Medulla oblongata (tissue), 1 donor: ENCODE measurements at regions not wholly inside any gene's neighbourhood (a gene's known extent, or its start where the extent isn't known, plus 50 kb on each side); places are given as distances from the start of the nearest gene placed in this dataset.

ENCODE experiments used
- DNase-seq: peaks from one replicate; pipeline ENCODE4 v3.0.0-alpha.2; 2015; ENCODE audit errors: extremely low spot score

GRCh38 chr2:200725596-200725995 is 86.1 kb upstream of the BZW1 start:
- DNase-seq: no peak

- no peak for DNase-seq
Measured at GRCh38 chr2:200728630-200729029, 83.1 kb upstream of the BZW1 start.

- no peak for DNase-seq
Measured at GRCh38 chr2:200730302-200730701, 81.4 kb upstream of the BZW1 start.

- DNase-seq: no peak
Measured at GRCh38 chr2:200730960-200731359, 80.8 kb upstream of the BZW1 start.

GRCh38 chr2:200732866-200733265 is 78.8 kb upstream of the BZW1 start:
- DNase-seq: no peak

- DNase-seq: no peak
Measured at GRCh38 chr2:200733713-200734198, 78.0 kb upstream of the BZW1 start.

GRCh38 chr2:200735061-200735460 is 76.6 kb upstream of the BZW1 start:
- peak; percentile 74 for DNase-seq

- no peak for DNase-seq
Measured at GRCh38 chr2:200736646-200737274, 75.0 kb upstream of the BZW1 start.

GRCh38 chr2:200737585-200737984 is 74.1 kb upstream of the BZW1 start:
- no peak for DNase-seq

- DNase-seq: peak; percentile 14
Measured at GRCh38 chr2:200738590-200738989, 73.1 kb upstream of the BZW1 start.

- DNase-seq: no peak
Measured at GRCh38 chr2:200740907-200741306, 70.8 kb upstream of the BZW1 start.

- DNase-seq: no peak
Measured at GRCh38 chr2:200741468-200742202, 70.1 kb upstream of the BZW1 start.

- DNase-seq: no peak
Measured at GRCh38 chr2:200742426-200742825, 69.3 kb upstream of the BZW1 start.

- DNase-seq: no peak
Measured at GRCh38 chr2:200743042-200743676, 68.6 kb upstream of the BZW1 start.

- no peak for DNase-seq
Measured at GRCh38 chr2:200744201-200744602, 67.5 kb upstream of the BZW1 start.

GRCh38 chr2:200746301-200746700 is 65.4 kb upstream of the BZW1 start:
- DNase-seq: no peak

GRCh38 chr2:200747668-200748618 is 63.8 kb upstream of the BZW1 start:
- DNase-seq: no peak

GRCh38 chr2:200748779-200749178 is 62.9 kb upstream of the BZW1 start:
- no peak for DNase-seq

GRCh38 chr2:200749631-200750322 is 61.9 kb upstream of the BZW1 start:
- no peak for DNase-seq

GRCh38 chr2:200750323-200750910 is 61.3 kb upstream of the BZW1 start:
- DNase-seq: no peak

- no peak for DNase-seq
Measured at GRCh38 chr2:200751786-200752185, 59.9 kb upstream of the BZW1 start.
